SK-N-SH (cell line): ENCODE measurements at regions not wholly inside any gene's neighbourhood (a gene's known extent, or its start where the extent isn't known, plus 50 kb on each side); places are given as distances from the start of the nearest gene placed in this dataset.

ENCODE experiments used
- ELF1 ChIP-seq: IDR thresholded peaks from 2 replicates; pipeline ENCODE4 v1.4.0; 2012
- FOSL2 ChIP-seq: IDR thresholded peaks from 2 replicates; pipeline ENCODE4 v1.4.0; 2012; ENCODE audit warnings: low read depth, mild to moderate bottlenecking, moderate library complexity, borderline replicate concordance
- MXI1 ChIP-seq: IDR thresholded peaks from 2 replicates; pipeline ENCODE4 v1.6.1; 2012; ENCODE audit warnings: mild to moderate bottlenecking, low read depth, low read length, improper control_type of control experiment
- POLR2AphosphoS5 ChIP-seq: IDR thresholded peaks from 2 replicates; pipeline ENCODE4 v1.6.1; 2012; ENCODE audit warnings: low read depth, low read length
- SIN3A ChIP-seq: IDR thresholded peaks from 2 replicates; pipeline ENCODE4 v1.6.1; 2012; ENCODE audit warnings: low read depth, mild to moderate bottlenecking, low read length, moderate library complexity, borderline replicate concordance
- TCF12 ChIP-seq: IDR thresholded peaks from 2 replicates; pipeline ENCODE4 v1.4.0; 2012
- YY1 ChIP-seq: IDR thresholded peaks from 2 replicates; pipeline ENCODE4 v1.4.0; 2012; ENCODE audit warnings: low read depth, mild to moderate bottlenecking
- TF ChIP-seq, protein P1 (sequence below): IDR thresholded peaks from 2 replicates; pipeline ENCODE4 v1.4.0; 2012; ENCODE audit warnings: low read depth
- TF ChIP-seq, protein P2 (sequence below): IDR thresholded peaks from 2 replicates; pipeline ENCODE4 v1.4.0; 2012; ENCODE audit warnings: low read depth, borderline replicate concordance
- TF ChIP-seq, protein P3 (sequence below): IDR thresholded peaks from 2 replicates; pipeline ENCODE4 v1.6.1; 2012; ENCODE audit warnings: mild to moderate bottlenecking, low read depth, low read length, moderate library complexity
- TF ChIP-seq, protein P4 (sequence below): fragments of 200-600 bp; sonication (generic); IDR thresholded peaks from 2 replicates; pipeline ENCODE4 v1.6.1; 2017; ENCODE audit warnings: antibody characterized with exemption, mild to moderate bottlenecking, moderate library complexity

DNA sequence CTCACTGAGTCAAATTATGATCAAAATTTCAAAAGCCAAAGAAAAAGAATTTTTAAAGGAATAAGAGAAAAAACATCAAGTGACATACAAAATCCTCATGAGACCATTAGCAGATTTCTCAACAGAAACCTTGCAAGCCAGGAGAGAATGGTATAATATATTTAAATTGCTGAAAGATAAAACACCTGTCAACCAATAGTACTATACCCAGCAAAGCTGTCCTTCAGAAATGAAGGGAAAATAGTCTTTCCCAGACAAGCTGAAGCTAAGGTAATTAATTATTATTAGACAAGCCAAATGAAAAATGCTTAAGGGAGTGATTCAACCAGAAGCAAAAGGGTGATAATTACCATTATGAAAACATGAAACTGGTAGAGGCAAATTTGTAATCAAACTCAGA, 104.2 kb upstream of the TET2 start:
- no peak for TF ChIP-seq ELF1
- TF ChIP-seq, protein P1, sequence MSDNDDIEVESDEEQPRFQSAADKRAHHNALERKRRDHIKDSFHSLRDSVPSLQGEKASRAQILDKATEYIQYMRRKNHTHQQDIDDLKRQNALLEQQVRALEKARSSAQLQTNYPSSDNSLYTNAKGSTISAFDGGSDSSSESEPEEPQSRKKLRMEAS = no peak
- TF ChIP-seq, protein P2, sequence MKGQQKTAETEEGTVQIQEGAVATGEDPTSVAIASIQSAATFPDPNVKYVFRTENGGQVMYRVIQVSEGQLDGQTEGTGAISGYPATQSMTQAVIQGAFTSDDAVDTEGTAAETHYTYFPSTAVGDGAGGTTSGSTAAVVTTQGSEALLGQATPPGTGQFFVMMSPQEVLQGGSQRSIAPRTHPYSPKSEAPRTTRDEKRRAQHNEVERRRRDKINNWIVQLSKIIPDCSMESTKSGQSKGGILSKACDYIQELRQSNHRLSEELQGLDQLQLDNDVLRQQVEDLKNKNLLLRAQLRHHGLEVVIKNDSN = no peak
- no peak for TF ChIP-seq TCF12
- TF ChIP-seq, protein P3, sequence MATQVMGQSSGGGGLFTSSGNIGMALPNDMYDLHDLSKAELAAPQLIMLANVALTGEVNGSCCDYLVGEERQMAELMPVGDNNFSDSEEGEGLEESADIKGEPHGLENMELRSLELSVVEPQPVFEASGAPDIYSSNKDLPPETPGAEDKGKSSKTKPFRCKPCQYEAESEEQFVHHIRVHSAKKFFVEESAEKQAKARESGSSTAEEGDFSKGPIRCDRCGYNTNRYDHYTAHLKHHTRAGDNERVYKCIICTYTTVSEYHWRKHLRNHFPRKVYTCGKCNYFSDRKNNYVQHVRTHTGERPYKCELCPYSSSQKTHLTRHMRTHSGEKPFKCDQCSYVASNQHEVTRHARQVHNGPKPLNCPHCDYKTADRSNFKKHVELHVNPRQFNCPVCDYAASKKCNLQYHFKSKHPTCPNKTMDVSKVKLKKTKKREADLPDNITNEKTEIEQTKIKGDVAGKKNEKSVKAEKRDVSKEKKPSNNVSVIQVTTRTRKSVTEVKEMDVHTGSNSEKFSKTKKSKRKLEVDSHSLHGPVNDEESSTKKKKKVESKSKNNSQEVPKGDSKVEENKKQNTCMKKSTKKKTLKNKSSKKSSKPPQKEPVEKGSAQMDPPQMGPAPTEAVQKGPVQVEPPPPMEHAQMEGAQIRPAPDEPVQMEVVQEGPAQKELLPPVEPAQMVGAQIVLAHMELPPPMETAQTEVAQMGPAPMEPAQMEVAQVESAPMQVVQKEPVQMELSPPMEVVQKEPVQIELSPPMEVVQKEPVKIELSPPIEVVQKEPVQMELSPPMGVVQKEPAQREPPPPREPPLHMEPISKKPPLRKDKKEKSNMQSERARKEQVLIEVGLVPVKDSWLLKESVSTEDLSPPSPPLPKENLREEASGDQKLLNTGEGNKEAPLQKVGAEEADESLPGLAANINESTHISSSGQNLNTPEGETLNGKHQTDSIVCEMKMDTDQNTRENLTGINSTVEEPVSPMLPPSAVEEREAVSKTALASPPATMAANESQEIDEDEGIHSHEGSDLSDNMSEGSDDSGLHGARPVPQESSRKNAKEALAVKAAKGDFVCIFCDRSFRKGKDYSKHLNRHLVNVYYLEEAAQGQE = no peak
- TF ChIP-seq, protein P4, sequence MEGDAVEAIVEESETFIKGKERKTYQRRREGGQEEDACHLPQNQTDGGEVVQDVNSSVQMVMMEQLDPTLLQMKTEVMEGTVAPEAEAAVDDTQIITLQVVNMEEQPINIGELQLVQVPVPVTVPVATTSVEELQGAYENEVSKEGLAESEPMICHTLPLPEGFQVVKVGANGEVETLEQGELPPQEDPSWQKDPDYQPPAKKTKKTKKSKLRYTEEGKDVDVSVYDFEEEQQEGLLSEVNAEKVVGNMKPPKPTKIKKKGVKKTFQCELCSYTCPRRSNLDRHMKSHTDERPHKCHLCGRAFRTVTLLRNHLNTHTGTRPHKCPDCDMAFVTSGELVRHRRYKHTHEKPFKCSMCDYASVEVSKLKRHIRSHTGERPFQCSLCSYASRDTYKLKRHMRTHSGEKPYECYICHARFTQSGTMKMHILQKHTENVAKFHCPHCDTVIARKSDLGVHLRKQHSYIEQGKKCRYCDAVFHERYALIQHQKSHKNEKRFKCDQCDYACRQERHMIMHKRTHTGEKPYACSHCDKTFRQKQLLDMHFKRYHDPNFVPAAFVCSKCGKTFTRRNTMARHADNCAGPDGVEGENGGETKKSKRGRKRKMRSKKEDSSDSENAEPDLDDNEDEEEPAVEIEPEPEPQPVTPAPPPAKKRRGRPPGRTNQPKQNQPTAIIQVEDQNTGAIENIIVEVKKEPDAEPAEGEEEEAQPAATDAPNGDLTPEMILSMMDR = no peak
- TF ChIP-seq POLR2AphosphoS5 = no peak
- no peak for TF ChIP-seq SIN3A
- no peak for TF ChIP-seq YY1
- no peak for TF ChIP-seq MXI1
- TF ChIP-seq FOSL2 = no peak
